ENCODE measurements at regions not wholly inside any gene's neighbourhood (a gene's known extent, or its start where the extent isn't known, plus 50 kb on each side); places are given as distances from the start of the nearest gene placed in this dataset.
"Not testable (repeated sequence)": the region's sequence is repeated elsewhere in the genome, so short reads cannot be mapped to it uniquely, and the experiment has no call there.

- no peak for DNase-seq (ENCODE audit: low spot score)
- TF ChIP-seq, protein P1, sequence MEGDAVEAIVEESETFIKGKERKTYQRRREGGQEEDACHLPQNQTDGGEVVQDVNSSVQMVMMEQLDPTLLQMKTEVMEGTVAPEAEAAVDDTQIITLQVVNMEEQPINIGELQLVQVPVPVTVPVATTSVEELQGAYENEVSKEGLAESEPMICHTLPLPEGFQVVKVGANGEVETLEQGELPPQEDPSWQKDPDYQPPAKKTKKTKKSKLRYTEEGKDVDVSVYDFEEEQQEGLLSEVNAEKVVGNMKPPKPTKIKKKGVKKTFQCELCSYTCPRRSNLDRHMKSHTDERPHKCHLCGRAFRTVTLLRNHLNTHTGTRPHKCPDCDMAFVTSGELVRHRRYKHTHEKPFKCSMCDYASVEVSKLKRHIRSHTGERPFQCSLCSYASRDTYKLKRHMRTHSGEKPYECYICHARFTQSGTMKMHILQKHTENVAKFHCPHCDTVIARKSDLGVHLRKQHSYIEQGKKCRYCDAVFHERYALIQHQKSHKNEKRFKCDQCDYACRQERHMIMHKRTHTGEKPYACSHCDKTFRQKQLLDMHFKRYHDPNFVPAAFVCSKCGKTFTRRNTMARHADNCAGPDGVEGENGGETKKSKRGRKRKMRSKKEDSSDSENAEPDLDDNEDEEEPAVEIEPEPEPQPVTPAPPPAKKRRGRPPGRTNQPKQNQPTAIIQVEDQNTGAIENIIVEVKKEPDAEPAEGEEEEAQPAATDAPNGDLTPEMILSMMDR (IDR thresholded peaks at IDR 0.05; ENCODE audit: extremely low read depth, missing control alignments): no peak
Measured at GRCh38 chrY:8815616-8816015, 521.6 kb upstream of the TSPY4 start.

GRCh38 chrY:8820032-8820431 is 517.2 kb upstream of the TSPY4 start:
- TF ChIP-seq, protein P1 (IDR thresholded peaks at IDR 0.05; ENCODE audit: extremely low read depth, missing control alignments): no peak
- no peak for DNase-seq (ENCODE audit: low spot score)

DNA sequence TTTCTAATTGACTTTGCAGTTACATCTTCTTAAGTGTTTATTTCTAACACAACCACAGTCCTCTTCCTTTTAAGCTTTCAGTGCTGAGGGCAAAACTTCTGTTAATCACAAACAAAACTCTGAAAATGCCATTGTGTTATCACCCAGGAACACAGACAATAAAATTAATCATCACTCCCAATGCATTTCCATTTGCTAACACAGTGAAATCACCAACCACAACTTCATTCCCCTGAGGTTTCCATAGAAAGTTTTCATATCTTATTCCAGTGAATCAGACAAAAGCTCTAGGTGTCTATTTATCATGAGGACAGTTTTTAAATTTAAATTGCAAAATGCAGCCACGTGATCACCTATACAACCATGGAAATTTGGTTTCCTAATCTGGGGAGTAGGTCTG is 516.2 kb upstream of the TSPY4 start:
- DNase-seq (ENCODE audit: low spot score): no peak
- TF ChIP-seq, protein P1 (IDR thresholded peaks at IDR 0.05; ENCODE audit: extremely low read depth, missing control alignments): no peak

GRCh38 chrY:8852278-8852677 is 485.0 kb upstream of the TSPY4 start:
- TF ChIP-seq, protein P1 (IDR thresholded peaks at IDR 0.05; ENCODE audit: extremely low read depth, missing control alignments): no peak
- no peak for DNase-seq (ENCODE audit: low spot score)

DNA sequence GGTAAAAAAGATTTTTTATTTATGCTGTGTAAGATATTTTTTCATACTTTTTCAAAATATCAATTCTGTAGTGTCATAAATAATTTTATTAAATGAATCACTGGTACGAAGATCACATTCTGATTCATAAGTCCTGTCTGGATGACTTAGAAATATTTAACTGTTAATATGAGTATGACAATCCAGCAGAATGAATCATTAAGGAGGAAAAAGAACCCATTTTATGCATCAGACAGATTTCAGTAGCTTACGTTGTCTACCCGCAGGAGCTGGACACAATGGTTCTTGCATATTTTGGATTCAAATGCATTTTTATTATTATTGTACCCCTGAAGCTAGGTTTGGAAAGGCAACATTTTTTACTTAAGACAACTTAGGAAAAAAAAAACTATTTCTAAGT is 448.9 kb upstream of the TSPY4 start:
- TF ChIP-seq, protein P1 (IDR thresholded peaks at IDR 0.05; ENCODE audit: extremely low read depth, missing control alignments): no peak
- no peak for DNase-seq (ENCODE audit: low spot score)

- TF ChIP-seq, protein P1 (IDR thresholded peaks at IDR 0.05; ENCODE audit: extremely low read depth, missing control alignments): no peak
Measured at GRCh38 chrY:8897876-8898275, 439.4 kb upstream of the TSPY4 start.

DNA sequence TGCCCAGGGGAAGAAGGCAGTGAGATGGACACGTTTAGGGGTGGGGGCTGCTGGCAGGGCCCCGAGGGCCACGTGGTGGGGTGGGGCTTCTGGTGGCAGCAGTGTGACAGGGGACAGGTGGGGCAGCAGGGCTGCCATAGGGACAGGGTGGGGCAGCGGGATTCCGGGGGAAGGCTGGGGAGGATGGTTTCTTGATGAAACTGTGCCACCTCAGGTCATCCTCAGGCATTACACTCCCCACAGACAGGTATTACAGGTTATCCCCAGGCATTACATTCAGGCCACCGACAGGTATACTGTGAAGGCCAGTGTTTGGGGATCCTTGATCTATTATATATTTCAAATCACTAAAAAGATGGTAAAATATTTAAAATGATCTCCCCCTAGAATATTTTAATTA is 432.1 kb upstream of the TSPY4 start:
- TF ChIP-seq, protein P1 (IDR thresholded peaks at IDR 0.05; ENCODE audit: extremely low read depth, missing control alignments): no peak
- no peak for DNase-seq (ENCODE audit: low spot score)

More at GRCh38 chrY:8897876-8898275, 439.4 kb upstream of the TSPY4 start:
- DNase-seq (ENCODE audit: low spot score): no peak

DNA sequence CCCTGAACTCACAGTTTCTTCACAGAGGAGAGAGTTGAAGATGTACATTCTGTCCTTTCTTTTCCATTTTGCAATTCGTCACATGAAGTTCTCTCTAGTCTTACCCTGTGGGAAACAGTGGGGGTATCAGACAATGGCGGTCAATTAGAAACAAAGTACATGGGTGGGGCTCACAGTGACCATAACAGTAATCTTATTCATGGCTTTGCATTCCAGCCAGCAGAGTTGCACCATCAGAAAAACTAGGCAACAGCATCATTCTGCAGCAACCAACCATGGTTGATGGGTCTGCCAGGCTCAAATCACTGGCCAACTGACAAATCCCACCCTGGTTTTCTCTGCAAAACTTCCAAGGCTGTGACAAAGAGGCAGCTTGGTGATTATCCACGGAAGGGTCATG is 414.7 kb upstream of the TSPY4 start:
- not testable (repeated sequence) for DNase-seq (ENCODE audit: low spot score)
